Activated CD4-positive, alpha-beta T cell treated with anti-CD3 and anti-CD28 coated beads, Interleukin-2, amount 50 U/mL, for 1 hour (primary cell): ENCODE measurements at regions not wholly inside any gene's neighbourhood (a gene's known extent, or its start where the extent isn't known, plus 50 kb on each side); places are given as distances from the start of the nearest gene placed in this dataset.
"Not testable (repeated sequence)": the region's sequence is repeated elsewhere in the genome, so short reads cannot be mapped to it uniquely, and the experiment has no call there.

Experiments used
- DNase-seq: peaks from one replicate; pipeline ENCODE4 v3.0.0-alpha.2; 2020

GRCh38 chrX:13474164-13474516, 95.3 kb upstream of the EGFL6 start:
- no peak for DNase-seq

DNA sequence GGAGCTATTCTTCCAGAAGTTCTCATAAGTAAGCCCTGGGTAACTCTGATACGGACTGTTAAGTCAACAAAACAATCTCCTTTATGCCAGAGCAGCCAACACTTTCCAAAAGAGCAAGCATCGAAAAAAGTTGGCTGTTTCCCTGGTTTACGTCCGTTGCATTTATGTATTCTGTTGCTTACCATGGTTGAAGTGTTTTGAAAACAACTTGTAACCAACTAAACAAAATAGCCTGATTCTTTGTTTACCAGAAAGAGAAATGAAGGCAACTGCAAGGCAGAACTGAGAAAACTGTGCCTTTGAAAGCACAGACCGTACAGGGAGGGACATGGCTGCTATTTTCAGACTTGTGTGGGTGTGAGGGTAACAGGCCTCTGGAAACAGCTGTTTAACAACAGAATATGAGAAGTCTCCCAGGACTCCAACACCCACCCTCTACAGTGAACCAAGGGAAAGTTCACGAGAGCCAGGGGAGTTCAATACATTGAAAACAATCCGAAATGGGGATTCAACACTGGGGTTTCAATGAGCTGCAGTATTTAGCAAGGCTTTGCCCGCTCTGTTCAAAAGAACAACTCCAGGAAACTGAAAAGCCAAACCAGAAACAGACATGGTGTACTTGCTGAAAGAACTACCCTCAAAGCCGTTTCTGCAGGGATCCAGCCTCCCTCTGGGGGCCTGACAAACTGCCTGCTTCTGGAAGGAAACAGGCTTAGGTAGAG, 95.8 kb upstream of the EGFL6 start:
- peak; percentile 1 for DNase-seq

GRCh38 chrX:13472975-13473374, 96.4 kb upstream of the EGFL6 start:
- no peak for DNase-seq

DNA sequence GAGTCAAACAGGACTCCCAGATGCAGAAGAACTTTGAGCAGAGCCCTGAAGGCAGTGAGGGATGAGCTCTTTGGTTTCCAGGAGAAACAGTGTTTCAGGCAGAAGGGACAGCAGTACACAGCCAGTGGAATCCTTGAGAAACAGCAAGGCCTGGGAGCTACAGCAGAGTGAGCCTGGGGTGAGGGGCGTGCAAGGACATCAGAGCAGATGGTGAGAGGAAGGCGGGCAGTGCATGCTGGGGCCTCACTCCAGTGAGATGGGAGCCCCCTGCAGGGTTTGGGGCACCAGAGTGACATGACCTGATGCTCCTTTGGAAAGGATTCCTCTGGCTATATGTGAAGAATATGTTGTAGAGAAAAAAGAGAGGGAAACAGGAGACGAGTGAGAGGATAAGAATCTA, 98.1 kb upstream of the EGFL6 start:
- no peak for DNase-seq

- DNase-seq = no peak
Measured at GRCh38 chrX:13470685-13470977, 98.8 kb upstream of the EGFL6 start.

DNA sequence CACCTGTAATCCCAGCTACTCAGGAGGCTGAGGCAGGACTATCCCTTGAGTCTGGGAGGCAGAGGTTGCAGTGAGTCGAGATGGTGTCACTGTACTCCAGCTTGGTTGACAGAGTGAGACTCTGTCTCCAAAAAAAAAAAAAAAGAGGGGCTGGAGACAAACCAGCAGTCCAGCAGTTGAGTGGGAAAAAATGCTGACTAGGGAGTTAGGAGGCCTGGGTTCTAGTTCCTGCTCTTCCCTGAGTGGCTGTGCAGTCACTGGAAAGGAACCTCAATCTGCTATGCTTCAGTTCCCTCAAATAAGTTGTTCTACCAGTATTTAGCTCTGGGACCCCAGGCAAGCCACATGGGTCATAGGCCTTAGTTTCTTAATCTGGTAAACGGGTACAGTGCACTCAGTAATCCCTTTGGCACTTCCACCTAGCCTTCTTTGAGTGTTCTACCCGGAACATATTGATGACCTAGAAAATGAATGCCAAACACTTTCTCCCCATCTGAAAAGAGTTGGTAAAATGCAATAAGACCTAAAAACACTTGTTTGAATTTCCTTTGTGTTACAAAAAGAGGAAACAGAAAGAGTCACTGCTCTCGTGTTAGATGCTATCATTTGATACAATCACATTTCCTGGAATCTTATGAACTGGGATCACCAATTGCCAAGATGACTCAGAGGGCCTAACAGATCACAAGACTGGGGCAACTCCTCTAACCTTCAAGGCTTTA, 99.3 kb upstream of the EGFL6 start:
- DNase-seq = no peak

- DNase-seq = no peak
Measured at GRCh38 chrX:13468096-13468495, 101.3 kb upstream of the EGFL6 start.

DNA sequence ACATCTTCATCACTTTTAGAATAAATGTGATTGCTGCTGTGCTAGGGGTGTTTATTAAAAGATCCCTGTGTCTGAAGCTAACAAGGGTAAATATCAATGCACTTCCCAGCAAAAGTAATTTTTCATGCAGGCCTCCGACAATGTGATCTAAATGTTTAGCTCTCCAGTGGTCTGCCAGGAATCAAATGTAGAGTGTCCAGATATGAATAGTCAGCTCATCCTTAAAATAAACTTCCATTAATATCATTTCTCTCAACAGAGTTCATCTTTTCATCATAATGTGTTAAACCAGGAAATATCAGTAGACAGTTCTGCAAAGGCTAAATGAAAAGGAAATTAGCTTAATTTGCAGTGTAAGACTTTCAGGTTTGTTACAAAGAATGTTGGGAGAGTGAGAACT, 102.2 kb upstream of the EGFL6 start:
- no peak for DNase-seq

GRCh38 chrX:13464599-13465275, 104.7 kb upstream of the EGFL6 start:
- no peak for DNase-seq

DNA sequence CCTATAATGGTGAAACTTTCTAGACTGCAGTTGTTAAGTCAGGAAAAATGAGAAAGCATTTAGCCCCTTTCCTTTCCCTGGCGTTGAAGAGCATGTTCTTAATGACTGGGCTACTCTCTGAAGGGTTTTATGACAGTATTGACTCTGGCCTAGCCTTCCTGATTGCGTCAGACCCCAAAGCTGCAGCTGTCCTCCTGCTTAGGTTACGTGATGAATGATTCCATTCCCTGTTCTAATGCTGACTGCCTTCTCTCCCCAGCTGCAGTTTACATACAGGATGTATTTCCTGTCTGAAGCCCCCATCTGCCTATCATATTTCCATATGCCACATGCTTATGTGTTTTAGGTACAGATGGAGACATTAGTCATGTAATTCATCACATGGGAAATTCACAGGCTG, 105.8 kb upstream of the EGFL6 start:
- DNase-seq = no peak

DNA sequence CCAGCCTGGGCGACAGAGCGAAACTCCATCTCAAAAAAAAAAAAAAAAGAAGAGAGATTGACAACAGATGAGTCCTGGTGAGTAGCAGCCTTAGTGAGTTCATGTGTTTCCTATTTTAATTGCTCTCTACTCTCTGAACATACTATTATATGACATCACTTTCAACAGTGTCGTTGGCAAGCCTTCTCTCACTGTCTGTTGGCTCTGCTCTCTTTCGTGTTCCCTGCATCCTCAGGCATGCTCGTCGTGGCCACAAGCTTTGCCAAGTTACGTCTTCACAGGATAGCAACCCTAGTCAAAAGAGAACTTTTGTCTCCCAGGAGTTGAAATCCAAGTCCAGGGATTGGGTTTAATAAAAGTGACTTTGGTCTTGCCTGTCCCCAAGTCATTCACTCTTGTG, 117.1 kb upstream of the EGFL6 start:
- no peak for DNase-seq

DNA sequence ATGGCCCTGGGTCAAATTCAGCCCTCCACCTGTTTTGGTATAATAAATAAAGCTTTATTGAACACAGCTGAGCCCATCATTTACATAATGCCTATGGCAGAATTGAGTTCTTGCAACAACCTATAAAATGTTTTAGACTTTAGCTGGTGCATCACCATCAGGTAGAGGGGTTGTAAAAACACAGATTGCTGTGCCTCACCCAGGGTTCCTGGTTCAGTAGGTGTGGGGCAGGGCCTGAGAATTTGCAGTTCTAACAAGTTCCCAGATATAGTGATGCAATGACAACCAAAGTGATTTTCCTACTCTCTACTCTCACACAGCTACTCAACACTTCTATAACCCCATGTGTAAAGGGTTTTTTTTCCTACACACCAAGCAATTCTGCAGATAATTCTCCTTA, 120.0 kb upstream of the EGFL6 start:
- no peak for DNase-seq

GRCh38 chrX:13448941-13449340, 120.5 kb upstream of the EGFL6 start:
- no peak for DNase-seq

DNA sequence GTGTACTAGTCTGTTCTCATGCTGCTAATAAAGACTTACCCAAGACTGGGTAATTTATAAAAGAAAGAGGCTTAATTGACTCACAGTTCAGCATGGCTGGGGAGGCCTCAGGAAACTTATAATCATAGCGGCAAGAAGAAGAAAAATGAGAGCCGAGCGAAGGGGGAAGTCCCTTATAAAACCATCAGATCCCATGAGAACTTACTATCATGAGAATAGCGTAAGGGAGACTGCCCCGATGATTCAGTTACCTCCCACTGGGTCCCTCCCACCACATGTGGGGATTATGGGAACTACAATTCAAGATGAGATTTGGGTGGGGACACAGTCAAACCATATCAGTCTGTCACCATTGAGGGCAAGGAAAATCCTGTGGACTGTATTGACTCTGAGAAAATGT, 121.8 kb upstream of the ATXN3L start:
- not testable (repeated sequence) for DNase-seq

DNA sequence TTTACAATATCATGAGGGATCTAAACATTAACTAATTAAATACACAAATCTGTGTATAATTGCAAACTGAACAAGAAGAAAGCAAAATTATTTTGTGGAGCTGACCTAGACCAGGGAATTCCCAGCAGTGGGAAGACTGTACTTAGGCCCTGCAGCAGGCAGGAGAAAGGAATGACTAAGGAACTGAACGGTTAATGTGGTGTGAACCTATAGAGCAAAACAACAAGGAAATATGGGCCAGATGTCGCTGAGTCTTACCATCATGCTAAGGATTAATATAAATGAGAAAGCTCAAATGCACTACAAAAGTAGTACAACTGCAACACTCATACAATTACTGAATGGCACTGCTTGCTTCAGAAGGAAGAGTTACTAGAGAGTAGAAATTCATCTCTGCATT, 120.3 kb upstream of the ATXN3L start:
- no peak for DNase-seq

- DNase-seq = no peak
Measured at GRCh38 chrX:13433298-13433605, 113.4 kb upstream of the ATXN3L start.

DNA sequence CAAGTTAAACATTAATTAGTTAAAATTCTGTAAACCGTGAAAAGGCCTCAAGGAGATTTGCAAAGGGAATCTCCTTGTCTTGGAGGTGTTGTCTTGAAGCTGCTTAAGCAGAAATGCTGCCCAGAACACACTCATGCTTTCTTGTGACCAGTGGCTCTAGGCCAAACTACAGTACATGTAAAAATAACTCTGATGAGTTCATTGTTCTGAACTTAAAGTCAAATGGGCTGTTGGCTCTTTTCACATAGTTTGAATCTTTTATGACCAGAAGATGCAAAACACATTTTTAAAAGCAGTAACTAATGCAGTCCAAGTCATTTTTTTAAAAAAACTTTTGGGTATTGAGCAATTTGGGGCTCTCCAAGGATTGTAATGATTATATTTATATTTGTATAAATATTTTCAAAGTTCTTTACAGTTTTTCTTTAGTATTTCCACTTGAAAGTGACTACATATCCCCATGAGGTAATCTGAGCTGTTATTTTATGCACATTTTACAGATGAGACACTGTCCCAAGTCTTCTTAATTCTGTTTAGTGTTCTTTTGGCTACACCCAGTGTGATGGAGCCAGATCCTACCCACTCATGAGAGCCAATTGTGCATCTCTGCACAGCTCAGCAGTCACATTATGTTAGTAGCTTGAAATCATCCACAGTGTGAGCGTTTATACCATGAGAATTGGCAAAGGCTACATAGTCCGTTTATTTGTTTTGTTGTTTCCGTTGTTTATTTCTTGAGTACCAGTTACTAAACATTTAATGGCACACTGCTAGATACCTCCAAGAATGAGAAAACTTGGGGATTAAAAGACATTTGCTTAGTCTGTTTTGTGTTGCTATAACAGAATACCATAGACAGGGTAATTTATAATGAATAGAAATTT, 112.8 kb upstream of the ATXN3L start:
- no peak for DNase-seq

DNA sequence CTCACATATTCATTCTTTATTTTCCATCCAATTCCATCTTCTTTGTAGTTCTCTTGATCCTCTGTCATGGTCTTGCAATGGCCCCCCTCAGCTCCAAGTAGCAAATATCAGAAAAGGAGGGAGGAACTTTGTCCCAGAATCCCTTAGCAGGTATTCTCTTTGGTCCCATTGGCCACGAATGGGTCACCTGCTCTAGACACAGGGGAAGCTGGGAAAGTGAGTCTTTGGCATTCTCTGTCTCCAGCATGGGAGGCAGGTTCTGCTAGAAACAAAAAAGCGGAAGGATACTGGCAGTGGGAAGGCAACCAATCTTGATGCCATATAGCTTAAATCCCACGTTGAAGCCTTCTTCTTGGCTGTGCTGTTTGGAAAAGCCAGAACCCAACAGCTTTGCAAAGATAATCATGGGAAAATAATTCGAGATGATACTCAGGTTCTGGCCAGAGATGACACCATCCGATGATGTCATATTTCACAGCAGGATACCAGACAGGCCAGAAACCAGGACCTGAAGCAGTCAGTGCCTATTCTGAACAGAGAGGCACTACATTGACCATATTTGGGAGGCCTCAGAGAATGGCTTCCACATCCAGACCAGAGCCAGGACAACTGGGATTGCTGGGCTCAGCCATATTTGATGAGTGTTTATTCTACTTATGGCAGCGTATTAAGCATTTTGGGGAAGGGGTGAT, 110.4 kb upstream of the ATXN3L start:
- DNase-seq = no peak

DNA sequence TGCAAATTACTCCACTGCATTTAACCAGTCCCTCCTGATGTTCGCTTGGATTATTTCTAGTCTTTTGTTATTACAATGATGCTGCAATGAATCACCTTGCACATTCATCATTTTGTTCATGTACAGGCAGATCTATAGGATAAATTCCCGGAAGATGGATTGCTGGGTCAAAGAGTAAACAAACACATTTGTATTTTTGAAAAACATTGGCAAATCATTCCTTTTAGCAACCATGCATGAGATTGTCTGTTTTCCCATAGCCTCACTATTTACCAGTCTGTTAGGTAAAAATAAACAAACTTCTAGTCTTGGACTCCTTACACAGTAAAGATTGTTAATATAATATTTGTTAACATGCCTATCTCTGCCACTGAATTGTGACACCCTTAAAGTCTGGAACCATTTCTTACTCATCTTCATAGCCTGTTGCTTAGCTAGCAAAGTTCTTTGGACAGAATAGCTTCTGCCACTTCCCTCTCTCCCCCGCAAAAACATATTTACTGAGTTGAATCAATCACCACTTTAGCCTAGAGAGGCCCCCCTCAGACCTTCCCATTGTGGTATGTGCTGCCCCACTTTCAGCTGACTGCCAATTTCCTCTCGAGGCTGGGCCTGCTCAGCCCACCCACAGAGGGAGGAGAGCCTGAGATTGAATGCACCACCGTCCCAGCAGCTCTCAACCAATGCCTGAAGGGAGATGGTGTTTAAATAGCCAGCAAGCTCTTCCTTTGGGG, 108.4 kb upstream of the ATXN3L start:
- DNase-seq = no peak

DNA sequence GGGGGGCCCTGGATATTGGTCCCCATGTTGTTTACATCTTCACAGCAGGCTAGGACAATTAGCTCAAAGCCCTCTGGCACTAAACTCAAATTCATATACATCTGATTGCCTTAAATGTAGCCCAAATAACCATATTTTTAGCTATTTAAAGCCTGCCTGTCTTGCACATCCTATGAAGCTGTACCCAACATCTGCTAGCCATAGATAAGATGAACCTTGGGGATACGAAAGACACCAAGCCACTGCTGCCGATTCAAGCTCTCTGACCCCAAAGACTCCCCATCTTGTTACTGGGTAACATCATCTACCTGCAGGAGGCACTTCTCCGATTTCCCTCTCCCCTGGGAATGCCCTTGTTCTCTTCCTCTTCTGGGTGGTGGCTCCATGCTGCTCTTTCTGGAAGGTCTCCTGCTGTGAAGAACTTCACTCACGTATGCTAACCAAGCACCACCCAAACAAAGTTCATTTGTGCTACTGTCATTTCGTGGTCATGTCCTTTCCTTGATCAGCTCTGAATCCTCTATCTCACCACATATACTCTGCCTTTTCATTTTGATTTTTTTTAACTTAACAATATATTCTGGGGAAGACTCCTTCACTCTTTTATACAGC, 107.7 kb upstream of the ATXN3L start:
- DNase-seq = no peak

- no peak for DNase-seq
Measured at GRCh38 chrX:13420545-13421183, 100.8 kb upstream of the ATXN3L start.
